GM18861 (cell line): ENCODE measurements at regions not wholly inside any gene's neighbourhood (a gene's known extent, or its start where the extent isn't known, plus 50 kb on each side); places are given as distances from the start of the nearest gene placed in this dataset.

Experiments used
- ATAC-seq: cut with Tn5 transposase; IDR thresholded peaks from one replicate; pipeline ENCODE4 v1.9.1; 2021; ENCODE audit not compliant: unreplicated experiment

DNA sequence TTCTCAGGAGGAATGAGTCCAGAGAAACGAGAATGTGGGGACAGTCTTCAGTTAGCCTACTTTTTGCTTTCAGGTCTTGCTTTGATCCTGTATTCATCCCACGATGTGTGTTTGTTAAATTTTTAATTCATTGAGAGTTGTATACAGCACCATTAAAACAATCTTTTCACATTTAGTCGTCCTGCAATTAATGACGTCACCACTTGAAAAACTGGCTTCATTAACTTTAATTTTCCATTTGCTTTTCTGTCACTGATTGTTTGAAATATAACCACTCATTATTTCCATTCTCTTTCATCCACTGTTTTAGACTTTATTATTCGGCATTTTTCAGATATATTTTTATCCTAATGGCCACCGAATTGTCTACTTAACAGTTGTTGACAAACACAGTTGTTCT is 146.9 kb downstream of the TFEC start:
- no peak for ATAC-seq

DNA sequence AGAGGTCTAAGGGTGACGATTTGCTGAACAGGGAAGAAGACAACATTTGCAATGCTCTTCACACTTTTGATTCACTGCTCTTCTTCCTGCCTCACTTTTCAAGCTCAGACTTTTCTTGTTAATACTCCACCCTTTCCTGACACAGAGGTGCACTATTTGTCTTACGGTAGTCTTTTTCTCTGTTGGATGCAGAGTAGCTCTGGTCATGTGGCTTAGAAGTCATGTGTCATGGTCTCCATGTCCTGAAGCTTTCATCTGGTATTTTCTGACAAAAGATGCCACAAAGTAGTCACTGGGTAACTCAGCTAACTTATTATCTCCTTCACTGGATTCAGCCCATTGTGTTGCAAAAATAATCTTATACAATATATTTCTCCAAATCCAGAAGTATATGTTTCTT is 149.1 kb downstream of the TFEC start:
- no peak for ATAC-seq

GRCh38 chr7:115879171-115879570 is 151.4 kb downstream of the TFEC start:
- no peak for ATAC-seq

- ATAC-seq, result no peak
Observed at GRCh38 chr7:115869801-115870200, 160.8 kb downstream of the TFEC start.

DNA sequence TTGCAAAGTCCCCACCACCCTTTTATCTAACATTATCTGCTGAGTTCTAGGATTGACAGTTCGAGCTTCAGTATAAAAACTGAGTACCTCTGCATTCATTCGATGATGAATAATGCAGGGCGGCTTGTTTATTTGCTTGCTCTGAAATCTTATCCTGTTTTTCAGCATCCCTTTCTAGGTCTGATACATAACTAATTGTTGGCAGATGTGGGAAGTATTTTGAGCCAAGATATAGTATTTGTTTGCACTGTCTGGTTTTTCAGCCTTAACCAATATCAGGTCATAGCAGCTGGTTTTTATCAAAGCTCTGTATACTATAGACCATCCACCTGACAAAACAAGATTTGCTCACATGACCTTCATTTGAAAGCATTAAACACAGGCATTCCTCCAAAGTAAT is 161.4 kb downstream of the TFEC start:
- ATAC-seq, result no peak

GRCh38 chr7:115868369-115868768 is 162.2 kb downstream of the TFEC start:
- no peak for ATAC-seq

GRCh38 chr7:115864082-115864481 is 166.5 kb downstream of the TFEC start:
- no peak for ATAC-seq

DNA sequence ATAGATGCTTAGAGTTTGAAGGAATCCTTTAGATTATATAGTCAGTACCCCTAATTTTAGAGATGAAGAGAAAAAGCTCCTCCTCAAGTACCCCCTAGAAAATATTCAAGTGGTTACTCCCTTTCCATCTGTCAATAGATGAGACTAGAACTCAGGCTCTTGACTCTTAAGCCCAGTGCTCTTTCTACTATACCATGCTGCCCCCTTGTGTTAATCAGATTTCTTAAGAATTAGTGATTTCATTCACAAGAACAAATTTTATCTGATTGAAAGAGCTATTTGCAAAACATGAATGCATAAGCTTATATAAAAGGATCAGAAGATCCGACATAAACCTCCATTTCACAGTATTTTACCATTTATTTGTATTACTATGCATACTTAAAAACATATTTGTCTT is 179.3 kb downstream of the TFEC start:
- no peak for ATAC-seq

DNA sequence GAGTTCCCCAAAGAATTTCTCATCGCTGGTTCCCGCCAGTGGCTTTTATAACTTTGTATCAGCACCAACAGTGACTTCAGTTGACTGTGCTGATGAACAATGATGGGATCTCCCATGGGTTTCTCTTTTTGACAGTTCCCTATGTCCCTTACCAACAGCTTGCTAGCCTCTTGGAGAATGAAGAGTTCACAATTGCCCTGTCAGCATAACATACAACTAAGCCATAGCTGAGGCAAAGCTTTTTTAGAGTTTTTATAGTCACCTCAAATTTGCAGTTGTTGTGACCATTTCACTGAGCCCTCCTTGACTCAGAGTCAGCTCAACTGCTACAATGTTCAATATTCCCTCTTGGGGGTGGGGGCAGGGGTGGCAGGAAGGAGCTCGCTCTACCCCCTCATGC is 179.8 kb downstream of the TFEC start:
- ATAC-seq, result no peak

- no peak for ATAC-seq
Observed at GRCh38 chr7:115844857-115845256, 185.7 kb downstream of the TFEC start.

DNA sequence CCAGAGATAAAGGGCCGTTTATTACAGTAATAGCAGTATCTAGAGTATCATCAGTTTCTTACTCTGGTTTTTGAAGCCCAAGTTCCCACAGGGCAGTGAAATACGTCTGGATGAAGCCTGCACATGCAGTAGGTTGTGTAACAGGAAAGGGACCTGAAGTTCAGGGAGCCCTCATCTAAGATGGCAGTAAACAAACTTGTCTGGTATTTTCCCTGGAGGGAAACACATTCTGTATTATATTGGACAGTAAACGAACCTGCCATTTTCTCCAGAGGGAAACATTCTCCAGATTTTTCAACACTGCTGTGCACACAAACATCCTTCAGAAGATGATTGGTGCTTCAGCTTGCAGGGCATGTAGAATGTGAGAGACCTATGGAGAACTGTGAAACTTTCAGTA is 189.9 kb downstream of the TFEC start:
- no peak for ATAC-seq

- no peak for ATAC-seq
Observed at GRCh38 chr7:115838829-115839228, 191.7 kb downstream of the TFEC start.

DNA sequence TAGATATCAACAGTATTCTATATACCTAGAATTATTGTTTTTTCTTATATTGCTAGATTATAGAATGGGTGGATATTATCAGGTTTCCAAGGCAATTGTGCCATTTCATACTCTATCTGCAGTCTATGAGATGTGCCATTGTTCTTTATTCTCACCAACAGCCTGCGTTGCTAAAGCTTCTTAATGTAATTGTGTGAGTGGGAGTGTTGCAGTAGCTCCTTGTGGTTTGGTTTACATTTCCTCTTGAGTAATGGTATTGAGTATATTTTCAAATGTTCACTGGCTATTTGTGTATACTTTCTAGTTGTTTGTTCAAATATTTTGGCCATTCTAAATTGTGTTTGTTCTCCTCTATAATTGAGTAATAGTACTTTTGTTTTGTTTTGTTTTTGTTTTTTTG is 199.2 kb downstream of the TFEC start:
- no peak for ATAC-seq

GRCh38 chr7:115827305-115828045 is 203.1 kb downstream of the TFEC start:
- no peak for ATAC-seq

- ATAC-seq, result no peak
Observed at GRCh38 chr7:115825456-115826115, 205.0 kb downstream of the TFEC start.

DNA sequence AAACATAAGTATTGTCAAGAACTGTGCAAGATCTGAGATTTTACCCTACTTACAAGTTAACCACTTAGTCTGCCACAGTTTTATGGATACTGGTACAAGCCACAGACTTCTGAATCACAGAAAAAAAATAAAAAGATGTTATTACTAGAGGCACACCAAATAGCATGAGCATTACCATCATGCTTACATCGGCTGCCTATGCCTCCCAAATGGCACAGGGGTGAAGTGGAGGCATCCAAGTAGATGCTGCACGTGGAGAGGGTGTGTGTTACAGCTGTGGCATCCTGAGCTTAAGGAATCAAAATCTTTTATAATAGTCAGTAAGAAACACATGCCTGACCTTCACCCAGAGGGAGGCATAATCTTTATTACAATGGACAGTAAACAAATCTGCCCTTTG is 207.8 kb downstream of the TFEC start:
- no peak for ATAC-seq

GRCh38 chr7:115822380-115822779 is 208.2 kb downstream of the TFEC start:
- no peak for ATAC-seq

GRCh38 chr7:115816318-115816974 is 214.1 kb downstream of the TFEC start:
- ATAC-seq, result no peak

GRCh38 chr7:115812794-115813193 is 217.8 kb downstream of the TFEC start:
- no peak for ATAC-seq

GRCh38 chr7:115805458-115805857 is 225.1 kb downstream of the TFEC start:
- ATAC-seq, result no peak

DNA sequence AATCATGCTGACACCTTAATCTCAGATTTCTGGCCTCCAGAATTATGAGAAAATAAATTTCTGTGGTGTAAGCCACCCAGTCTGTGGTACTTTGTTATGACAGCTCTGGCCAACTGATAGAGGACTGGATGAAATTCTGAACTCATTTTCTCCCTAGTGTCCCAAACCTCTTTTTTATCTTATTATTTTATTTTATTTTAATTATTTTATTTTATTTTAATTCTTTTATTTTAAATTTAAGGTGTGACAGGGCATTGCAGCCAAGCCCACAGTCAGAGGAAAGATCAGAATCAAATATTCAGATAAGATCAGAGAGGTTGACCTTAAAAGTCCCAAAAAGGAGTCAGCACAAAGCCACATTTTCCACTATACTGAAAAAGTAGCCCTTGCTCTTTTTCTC is 228.1 kb downstream of the TFEC start:
- no peak for ATAC-seq

DNA sequence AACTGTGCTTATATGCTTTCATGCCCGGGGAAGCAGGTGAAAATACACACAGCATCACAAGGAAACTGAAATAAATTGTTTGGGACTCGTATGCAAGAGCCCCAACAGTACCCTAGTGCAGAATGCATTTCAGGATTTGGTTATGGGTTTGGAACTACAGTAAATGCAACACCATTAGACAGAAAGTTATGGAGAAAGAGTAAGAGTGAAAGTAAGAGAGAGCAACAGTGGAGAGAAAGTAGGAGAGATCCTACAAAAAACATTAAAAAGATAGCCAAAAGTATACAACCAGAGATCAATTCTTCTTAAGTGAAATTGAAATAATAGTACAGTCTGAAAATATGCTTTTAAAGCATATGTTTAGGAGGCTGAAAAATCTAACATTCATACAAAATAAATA is 231.1 kb downstream of the TFEC start:
- ATAC-seq, result no peak
